Posterior cingulate gyrus (tissue), 11 donors: ENCODE measurements at regions not wholly inside any gene's neighbourhood (a gene's known extent, or its start where the extent isn't known, plus 50 kb on each side); places are given as distances from the start of the nearest gene placed in this dataset.
A peak's percentile ranks its signal among the peaks of the same experiment; 100 is the strongest.

Experiments used
- DNase-seq, 10 donors: peaks; one replicate each; pipeline versions ENCODE4 v3.0.0 to v3.0.0-alpha.2; 2020 to 2021; ENCODE audit warnings: mixed read lengths in 3 of 10
- intact Hi-C: fragments of 100-400 bp; cut with DNase I; formaldehyde crosslinking; loops from one replicate; pipeline ENCODE4 v1.15.1; 2023

GRCh38 chr1:194279975-194280374 lies 1093.6 kb upstream of the B3GALT2 start:
- DNase-seq, result no peak
- intact Hi-C loops, result no loop called here

DNA sequence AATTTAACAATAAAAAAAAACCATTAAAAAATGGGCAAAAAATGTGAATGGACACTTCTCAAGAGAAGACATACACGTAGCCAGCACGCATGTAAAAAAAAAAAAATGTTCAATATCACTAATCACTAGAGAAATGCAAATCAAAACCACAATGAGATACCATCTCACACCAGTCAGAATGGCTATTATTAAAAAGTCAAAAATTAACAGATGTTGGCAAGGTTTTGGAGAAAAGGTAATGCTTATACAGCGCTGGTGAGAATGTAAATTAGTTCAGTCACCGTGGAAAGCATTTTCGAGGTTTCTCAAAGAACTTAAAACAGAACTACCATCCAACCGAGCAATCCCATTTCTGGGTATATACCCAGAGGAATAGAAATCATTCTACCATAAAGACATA lies 1091.5 kb upstream of the B3GALT2 start:
- DNase-seq, result no peak

GRCh38 chr1:194273660-194274059 lies 1087.2 kb upstream of the B3GALT2 start:
- intact Hi-C loops, result no loop called here
- no peak for DNase-seq

More for the DNA sequence above, 1091.5 kb upstream of the B3GALT2 start:
- intact Hi-C loops, result no loop called here

GRCh38 chr1:194268839-194269238 lies 1082.4 kb upstream of the B3GALT2 start:
- no peak for DNase-seq
- intact Hi-C loops, result no loop called here

GRCh38 chr1:194267021-194267420 lies 1080.6 kb upstream of the B3GALT2 start:
- intact Hi-C loops, result no loop called here
- DNase-seq, result no peak

GRCh38 chr1:194256010-194256409 lies 1069.6 kb upstream of the B3GALT2 start:
- no peak for DNase-seq
- intact Hi-C loops, result no loop called here

DNA sequence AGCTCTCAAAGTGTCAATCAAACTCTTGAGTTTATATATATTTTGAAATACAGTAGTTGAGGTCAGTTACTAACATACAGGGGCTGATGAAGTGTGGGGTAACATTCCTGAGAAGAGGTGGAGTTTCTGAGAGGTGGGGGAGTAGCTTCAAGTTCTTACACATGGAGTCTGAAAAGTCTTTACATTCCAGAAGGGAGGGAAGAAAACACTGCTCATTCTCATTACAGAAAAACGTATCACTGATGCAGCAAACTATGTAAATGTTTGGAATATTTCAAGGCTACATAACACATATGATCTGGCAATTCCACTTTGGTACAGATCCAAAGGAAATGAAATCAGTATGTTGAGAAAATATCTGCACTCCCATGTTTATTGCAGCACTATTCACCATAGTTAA lies 1065.8 kb upstream of the B3GALT2 start:
- no peak for DNase-seq
- intact Hi-C loops, result no loop called here

- intact Hi-C loops, result no loop called here
- no peak for DNase-seq
These were observed 1054.8 kb upstream of the B3GALT2 start for GRCh38 chr1:194241215-194241614.

- intact Hi-C loops, result no loop called here
- DNase-seq, result no peak
These were observed 1046.7 kb upstream of the B3GALT2 start for GRCh38 chr1:194233069-194233468.

DNA sequence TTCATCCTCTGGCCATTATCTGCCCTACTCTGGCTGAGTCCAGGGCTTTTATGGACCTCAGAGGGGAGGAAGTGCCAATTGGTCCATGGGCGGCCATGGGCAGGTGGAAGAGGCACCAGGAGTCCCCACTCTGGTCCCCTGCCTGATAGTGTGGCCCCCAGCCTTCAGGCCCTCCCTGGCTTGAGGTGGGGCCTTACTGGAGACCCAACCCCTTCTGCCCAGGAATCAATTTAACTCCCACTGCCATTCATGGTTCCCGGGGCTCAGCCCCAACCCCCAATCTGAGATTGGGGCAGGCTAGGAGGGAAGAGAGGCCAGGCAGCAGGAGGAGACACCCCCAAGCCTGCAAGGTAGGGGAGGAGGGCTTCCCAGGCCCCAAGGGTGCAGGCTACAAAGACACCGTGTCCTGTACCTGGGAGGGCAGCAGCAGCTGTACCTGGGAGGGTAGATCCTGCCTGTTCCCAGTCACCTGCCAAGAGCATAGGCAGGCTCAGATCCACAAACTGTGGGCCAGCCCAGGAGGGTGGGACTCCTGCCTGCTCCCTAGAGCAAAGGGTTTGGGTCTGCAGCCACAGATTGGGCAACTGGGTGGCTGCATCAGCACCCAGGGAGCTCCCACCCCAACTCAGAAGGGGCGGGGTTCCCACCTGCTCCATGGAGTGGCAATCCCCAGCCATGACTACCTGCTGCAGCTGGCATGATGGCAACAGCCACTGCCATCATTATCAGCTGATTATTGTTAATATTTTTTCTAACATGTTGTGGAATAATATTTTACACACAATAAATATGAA lies 1044.1 kb upstream of the B3GALT2 start:
- peak in 2 of 10 donors; percentile 51 to 61 for DNase-seq
- intact Hi-C loops, result no loop called here

GRCh38 chr1:194228427-194228826 lies 1042.0 kb upstream of the B3GALT2 start:
- DNase-seq, result no peak
- intact Hi-C loops, result no loop called here

- intact Hi-C loops, result no loop called here
- DNase-seq, result no peak
These were observed 1040.7 kb upstream of the B3GALT2 start for GRCh38 chr1:194227161-194227560.

GRCh38 chr1:194225821-194226220 lies 1039.4 kb upstream of the B3GALT2 start:
- intact Hi-C loops, result no loop called here
- no peak for DNase-seq

GRCh38 chr1:194223596-194223995 lies 1037.2 kb upstream of the B3GALT2 start:
- intact Hi-C loops, result no loop called here
- DNase-seq, result no peak

GRCh38 chr1:194215448-194215847 lies 1029.0 kb upstream of the B3GALT2 start:
- DNase-seq, result no peak
- intact Hi-C loops, result no loop called here

DNA sequence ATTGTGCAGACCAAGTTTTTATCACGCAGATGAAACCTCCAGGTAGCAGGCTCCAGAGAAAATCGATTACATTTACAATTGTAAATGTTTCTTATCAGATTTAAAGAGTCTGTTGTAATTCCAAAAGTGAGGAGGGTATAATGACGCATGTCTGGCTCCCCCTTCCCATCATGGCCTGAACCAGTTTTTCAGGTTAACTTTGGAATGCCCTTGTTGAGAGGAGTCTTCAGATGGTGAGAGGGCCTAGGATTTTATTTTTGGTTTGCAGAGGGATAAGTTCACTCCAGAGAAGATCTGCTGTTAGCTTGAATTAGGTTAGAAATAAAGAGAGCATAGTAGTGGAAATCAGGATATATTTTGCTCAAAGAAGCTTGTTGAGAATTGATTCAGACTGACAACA lies 1028.3 kb upstream of the B3GALT2 start:
- intact Hi-C loops, result no loop called here
- no peak for DNase-seq

GRCh38 chr1:194209920-194210319 lies 1023.5 kb upstream of the B3GALT2 start:
- intact Hi-C loops, result no loop called here
- no peak for DNase-seq

DNA sequence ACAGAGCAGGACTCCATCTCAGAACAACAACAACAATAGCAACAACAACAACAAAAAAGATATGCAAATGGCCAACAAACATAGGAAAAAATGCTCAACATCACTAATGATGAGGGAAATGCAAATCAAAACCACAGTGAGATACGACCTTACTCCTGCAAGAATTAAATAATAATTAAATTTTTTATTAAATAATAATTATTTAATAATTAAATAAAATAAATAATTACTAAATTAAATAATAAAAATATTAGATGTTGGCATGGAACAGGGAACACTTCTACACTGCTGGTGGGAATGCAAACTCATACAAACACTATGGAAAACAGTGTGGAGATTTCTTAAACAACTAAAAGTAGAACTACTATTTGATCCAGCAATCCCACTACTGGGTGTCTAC lies 1022.3 kb upstream of the B3GALT2 start:
- no peak for DNase-seq

DNA sequence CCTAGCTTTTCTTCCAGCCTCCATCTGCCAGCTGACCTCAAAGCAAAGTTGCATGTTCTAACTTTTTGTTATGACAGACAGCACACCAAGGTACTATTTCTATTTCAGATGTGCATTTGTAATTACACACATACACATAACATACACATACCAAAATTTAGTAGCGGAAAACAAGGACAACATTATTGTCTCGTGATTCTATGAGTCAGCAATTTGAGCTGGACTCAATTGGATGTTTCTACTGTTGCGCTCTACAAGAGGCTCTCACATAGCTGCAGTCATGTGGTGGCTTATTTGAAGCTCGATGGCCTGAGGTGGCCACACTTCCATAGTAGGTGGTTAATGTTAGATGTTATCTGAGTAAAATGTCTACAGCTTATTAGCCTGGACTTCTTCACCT lies 1010.1 kb upstream of the B3GALT2 start:
- intact Hi-C loops, result no loop called here

More for the DNA sequence above, 1022.3 kb upstream of the B3GALT2 start:
- intact Hi-C loops, result no loop called here

DNA sequence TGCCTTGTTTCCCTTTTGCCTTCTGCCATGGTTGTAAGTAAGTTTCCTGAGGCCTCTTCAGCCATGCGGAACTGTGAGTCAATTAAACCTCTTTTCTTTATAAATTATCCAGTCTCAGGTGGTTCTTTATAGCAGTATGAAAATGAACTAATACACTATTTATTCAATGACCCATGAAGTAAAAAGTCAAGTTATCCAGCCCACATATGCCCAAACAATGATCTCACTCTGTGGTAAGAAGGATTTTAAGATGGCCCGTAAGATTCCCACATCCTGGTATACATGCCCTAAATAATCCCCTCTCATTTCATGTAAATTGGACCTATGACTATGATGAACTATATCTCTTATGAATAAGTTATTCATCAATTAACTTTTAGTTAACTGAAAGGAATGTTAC lies 1008.3 kb upstream of the B3GALT2 start:
- DNase-seq, result no peak
- intact Hi-C loops, result no loop called here

More for the DNA sequence above, 1010.1 kb upstream of the B3GALT2 start:
- no peak for DNase-seq

DNA sequence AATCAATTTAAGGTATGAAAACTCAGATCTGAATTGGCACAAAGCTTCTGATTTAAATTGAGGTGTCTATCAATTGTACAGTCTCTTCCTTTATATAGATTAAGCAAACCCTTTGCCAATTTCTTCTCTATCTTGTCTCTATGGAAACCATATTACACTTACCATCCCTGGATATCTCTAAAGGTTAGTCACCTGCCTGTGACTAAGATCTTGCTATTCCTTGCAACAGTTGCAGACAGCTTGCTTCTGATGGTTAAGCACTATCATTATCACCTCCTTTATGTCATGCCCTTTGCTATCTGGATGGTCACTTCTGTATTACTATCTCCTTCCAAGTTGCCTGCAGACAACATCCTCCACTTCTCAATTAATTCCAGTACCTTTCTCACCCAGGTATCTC lies 998.6 kb upstream of the B3GALT2 start:
- no peak for DNase-seq
- intact Hi-C loops, result no loop called here

DNA sequence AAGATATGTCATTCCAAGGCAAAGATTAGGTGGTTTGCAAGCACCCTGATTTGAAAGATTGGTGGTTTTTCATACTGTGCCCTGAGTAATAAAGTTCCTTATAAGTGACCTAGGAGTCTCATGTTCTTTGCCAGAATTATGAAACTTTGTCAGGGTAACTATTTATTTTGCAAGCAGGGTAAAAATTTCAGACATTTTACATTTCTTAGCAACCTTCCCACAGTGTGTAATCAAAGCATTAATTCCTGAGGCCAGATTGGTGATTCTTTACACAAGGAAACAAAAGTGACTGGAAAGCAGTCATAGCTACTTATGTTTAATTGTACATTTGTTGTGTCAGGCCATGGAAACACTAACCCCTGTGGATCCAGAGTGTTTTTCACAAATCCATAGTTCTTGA lies 998.0 kb upstream of the B3GALT2 start:
- intact Hi-C loops, result no loop called here
- DNase-seq, result no peak

DNA sequence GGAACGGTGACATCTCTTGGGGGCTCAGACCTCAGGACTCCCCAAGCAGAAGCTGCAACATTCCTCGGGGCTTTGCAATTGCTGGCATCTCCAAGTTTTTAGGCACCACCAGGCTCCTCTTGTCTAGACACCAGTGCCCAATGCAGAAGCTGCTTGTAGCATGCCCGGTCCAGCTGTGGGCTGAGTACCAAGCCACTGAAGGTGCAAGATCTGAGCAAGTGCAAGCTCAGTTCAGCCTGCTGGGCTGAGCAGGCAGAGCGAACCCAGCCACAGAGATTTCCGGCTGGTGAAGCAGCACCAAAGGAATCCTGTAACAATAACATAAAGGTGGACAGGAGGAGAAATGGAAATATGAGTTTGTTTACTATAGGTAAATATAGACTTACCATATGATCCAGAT lies 995.4 kb upstream of the B3GALT2 start:
- intact Hi-C loops, result no loop called here
- DNase-seq, result peak in 2 of 10 donors; percentile 35 to 65
